ENCODE measurements at regions not wholly inside any gene's neighbourhood (a gene's known extent, or its start where the extent isn't known, plus 50 kb on each side); places are given as distances from the start of the nearest gene placed in this dataset.
"Not testable (repeated sequence)": the region's sequence is repeated elsewhere in the genome, so short reads cannot be mapped to it uniquely, and the experiment has no call there.

GRCh38 chr6:54541541-54541940 is 233.3 kb downstream of the TINAG start:
- DNase-seq (ENCODE audit: extremely low spot score, insufficient read length, low read depth): no peak
- no peak for FAIRE-seq

GRCh38 chr6:54559136-54559535 is 250.9 kb downstream of the TINAG start:
- no peak for DNase-seq (ENCODE audit: extremely low spot score, insufficient read length, low read depth)
- no peak for FAIRE-seq

GRCh38 chr6:54564188-54564587 is 255.9 kb downstream of the TINAG start:
- DNase-seq (ENCODE audit: extremely low spot score, insufficient read length, low read depth); FAIRE-seq: not testable (repeated sequence)

- FAIRE-seq (no peak), DNase-seq (ENCODE audit: extremely low spot score, insufficient read length, low read depth) (no peak)
Observed at GRCh38 chr6:54574671-54575070, 266.4 kb downstream of the TINAG start.

- DNase-seq (ENCODE audit: extremely low spot score, insufficient read length, low read depth) (no peak), FAIRE-seq (no peak)
Observed at GRCh38 chr6:54578261-54578660, 268.3 kb upstream of the FAM83B start.

- no peak for DNase-seq (ENCODE audit: extremely low spot score, insufficient read length, low read depth)
Observed at GRCh38 chr6:54579011-54579410, 267.6 kb upstream of the FAM83B start.

GRCh38 chr6:54586251-54586650 is 260.3 kb upstream of the FAM83B start:
- FAIRE-seq: no peak
- DNase-seq (ENCODE audit: extremely low spot score, insufficient read length, low read depth): no peak

More at GRCh38 chr6:54579011-54579410, 267.6 kb upstream of the FAM83B start:
- FAIRE-seq: no peak

- no peak for DNase-seq (ENCODE audit: extremely low spot score, insufficient read length, low read depth)
- no peak for FAIRE-seq
Observed at GRCh38 chr6:54587277-54587676, 259.3 kb upstream of the FAM83B start.

- DNase-seq (ENCODE audit: extremely low spot score, insufficient read length, low read depth): no peak
- FAIRE-seq: no peak
Observed at GRCh38 chr6:54588176-54588575, 258.4 kb upstream of the FAM83B start.

- DNase-seq (ENCODE audit: extremely low spot score, insufficient read length, low read depth) (no peak), FAIRE-seq (no peak)
Observed at GRCh38 chr6:54595844-54596243, 250.7 kb upstream of the FAM83B start.

GRCh38 chr6:54598787-54599313 is 247.7 kb upstream of the FAM83B start:
- FAIRE-seq (no peak), DNase-seq (ENCODE audit: extremely low spot score, insufficient read length, low read depth) (no peak)

- FAIRE-seq (no peak), DNase-seq (ENCODE audit: extremely low spot score, insufficient read length, low read depth) (no peak)
Observed at GRCh38 chr6:54601600-54602300, 244.8 kb upstream of the FAM83B start.

- DNase-seq (ENCODE audit: extremely low spot score, insufficient read length, low read depth): no peak
- no peak for FAIRE-seq
Observed at GRCh38 chr6:54602591-54602990, 244.0 kb upstream of the FAM83B start.

GRCh38 chr6:54609981-54610380 is 236.6 kb upstream of the FAM83B start:
- no peak for FAIRE-seq
- DNase-seq (ENCODE audit: extremely low spot score, insufficient read length, low read depth): no peak

- DNase-seq (ENCODE audit: extremely low spot score, insufficient read length, low read depth) (no peak), FAIRE-seq (no peak)
Observed at GRCh38 chr6:54613596-54613995, 233.0 kb upstream of the FAM83B start.

- DNase-seq (ENCODE audit: extremely low spot score, insufficient read length, low read depth): no peak
- no peak for FAIRE-seq
Observed at GRCh38 chr6:54614499-54615195, 231.9 kb upstream of the FAM83B start.

GRCh38 chr6:54617730-54618129 is 228.8 kb upstream of the FAM83B start:
- DNase-seq (ENCODE audit: extremely low spot score, insufficient read length, low read depth) (no peak), FAIRE-seq (no peak)

- DNase-seq (ENCODE audit: extremely low spot score, insufficient read length, low read depth): no peak
Observed at GRCh38 chr6:54618572-54618971, 228.0 kb upstream of the FAM83B start.

GRCh38 chr6:54619102-54619501 is 227.5 kb upstream of the FAM83B start:
- DNase-seq (ENCODE audit: extremely low spot score, insufficient read length, low read depth) (no peak), FAIRE-seq (no peak)

More at GRCh38 chr6:54618572-54618971, 228.0 kb upstream of the FAM83B start:
- no peak for FAIRE-seq

GRCh38 chr6:54621285-54621684 is 225.3 kb upstream of the FAM83B start:
- FAIRE-seq (peak; percentile 52), DNase-seq (ENCODE audit: extremely low spot score, insufficient read length, low read depth) (no peak)

- DNase-seq (ENCODE audit: extremely low spot score, insufficient read length, low read depth) (no peak), FAIRE-seq (no peak)
Observed at GRCh38 chr6:54624216-54624615, 222.4 kb upstream of the FAM83B start.
